Activated CD4-positive, CD25-positive, alpha-beta regulatory T cell treated with anti-CD3 and anti-CD28 coated beads, Interleukin-2, amount 50 U/mL, for 16 hours (primary cell): ENCODE measurements at regions not wholly inside any gene's neighbourhood (a gene's known extent, or its start where the extent isn't known, plus 50 kb on each side); places are given as distances from the start of the nearest gene placed in this dataset.

Experiments used
- DNase-seq: peaks from one replicate; pipeline ENCODE4 v3.0.0-alpha.2; 2020; ENCODE audit warnings: low read depth, low spot score

GRCh38 chr11:116310226-116310625 is 462.6 kb downstream of the BUD13 start:
- no peak for DNase-seq

- DNase-seq, result no peak
Observed at GRCh38 chr11:116309446-116309845, 463.3 kb downstream of the BUD13 start.

- no peak for DNase-seq
Observed at GRCh38 chr11:116302756-116303155, 470.0 kb downstream of the BUD13 start.

- DNase-seq, result no peak
Observed at GRCh38 chr11:116301141-116301540, 471.6 kb downstream of the BUD13 start.

GRCh38 chr11:116300232-116300631 is 472.6 kb downstream of the BUD13 start:
- DNase-seq, result no peak

- DNase-seq, result no peak
Observed at GRCh38 chr11:116294630-116295029, 478.2 kb downstream of the BUD13 start.

- DNase-seq, result no peak
Observed at GRCh38 chr11:116287866-116288265, 484.9 kb downstream of the BUD13 start.

GRCh38 chr11:116285026-116285425 is 487.8 kb downstream of the BUD13 start:
- DNase-seq, result no peak

- no peak for DNase-seq
Observed at GRCh38 chr11:116283300-116283699, 489.5 kb downstream of the BUD13 start.

GRCh38 chr11:116282481-116282880 is 490.3 kb downstream of the BUD13 start:
- DNase-seq, result no peak

- no peak for DNase-seq
Observed at GRCh38 chr11:116281173-116282160, 491.3 kb downstream of the BUD13 start.

- DNase-seq, result no peak
Observed at GRCh38 chr11:116279511-116279910, 493.3 kb downstream of the BUD13 start.

- no peak for DNase-seq
Observed at GRCh38 chr11:116278076-116278475, 494.7 kb downstream of the BUD13 start.

GRCh38 chr11:116276051-116277044 is 496.4 kb downstream of the BUD13 start:
- peak; percentile 41 for DNase-seq

- no peak for DNase-seq
Observed at GRCh38 chr11:116275635-116276034, 497.2 kb downstream of the BUD13 start.

- DNase-seq, result no peak
Observed at GRCh38 chr11:116274521-116274920, 498.3 kb downstream of the BUD13 start.

- no peak for DNase-seq
Observed at GRCh38 chr11:116272181-116272789, 500.5 kb downstream of the BUD13 start.

GRCh38 chr11:116271479-116271878 is 501.3 kb downstream of the BUD13 start:
- no peak for DNase-seq

- DNase-seq, result no peak
Observed at GRCh38 chr11:116267146-116267545, 505.6 kb downstream of the BUD13 start.

- no peak for DNase-seq
Observed at GRCh38 chr11:116263770-116264169, 509.0 kb downstream of the BUD13 start.

- no peak for DNase-seq
Observed at GRCh38 chr11:116263019-116263418, 509.8 kb downstream of the BUD13 start.

GRCh38 chr11:116262370-116262769 is 510.4 kb downstream of the BUD13 start:
- no peak for DNase-seq
